ENCODE measurements at regions not wholly inside any gene's neighbourhood (a gene's known extent, or its start where the extent isn't known, plus 50 kb on each side); places are given as distances from the start of the nearest gene placed in this dataset.

DNA sequence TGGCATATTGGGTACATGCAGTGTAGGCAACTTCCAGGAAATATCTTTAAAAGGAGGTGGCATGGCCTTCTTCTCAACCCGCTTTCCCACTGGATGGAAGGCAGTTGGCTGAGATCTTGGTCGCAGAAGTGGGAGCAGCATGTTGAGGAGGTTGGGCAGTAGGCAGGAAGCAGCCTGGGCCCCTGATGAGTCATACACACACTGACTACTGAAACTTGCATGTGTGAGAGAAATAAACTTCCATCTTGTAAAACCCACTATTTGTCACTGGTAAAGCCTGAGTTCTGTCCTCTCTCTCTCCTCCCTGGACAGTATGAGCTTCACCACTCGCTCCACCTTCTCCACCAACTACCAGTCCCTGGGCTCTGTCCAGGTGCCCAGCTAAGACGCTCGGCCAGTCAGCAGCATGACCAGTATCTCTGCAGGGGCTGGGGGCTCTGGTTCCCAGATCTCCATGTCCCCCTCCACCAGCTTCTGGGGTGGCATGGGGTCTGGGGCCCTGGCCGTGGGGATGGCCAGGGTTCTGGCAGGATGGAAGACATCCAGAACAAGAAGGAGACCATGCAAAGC lies 233.8 kb upstream of the SPRED2 start:
- Histone ChIP-seq H3K9me3 (peaks cover 12% of the 10 kb centered on the region), H3K4me3 (no peak overlapping the region), H3K36me3 (no peaks in the 10 kb centered on the region), H3K27me3 (no peaks in the 10 kb centered on the region), H3K4me1 (peaks cover 4% of the 10 kb centered on the region), H3K27ac (no peak overlapping the region)
- no peak for DNase-seq (ENCODE audit: low spot score in 2 of 2)
- 98% methylated on average over 6 of the region's 6 CpGs for WGBS
- TF ChIP-seq EP300 (IDR thresholded peaks at IDR 0.05), result no peak
- no peak for TF ChIP-seq POLR2A (IDR thresholded peaks at IDR 0.05)
- TF ChIP-seq POLR2AphosphoS5 (IDR thresholded peaks at IDR 0.05), result no peak
- TF ChIP-seq, protein P1, sequence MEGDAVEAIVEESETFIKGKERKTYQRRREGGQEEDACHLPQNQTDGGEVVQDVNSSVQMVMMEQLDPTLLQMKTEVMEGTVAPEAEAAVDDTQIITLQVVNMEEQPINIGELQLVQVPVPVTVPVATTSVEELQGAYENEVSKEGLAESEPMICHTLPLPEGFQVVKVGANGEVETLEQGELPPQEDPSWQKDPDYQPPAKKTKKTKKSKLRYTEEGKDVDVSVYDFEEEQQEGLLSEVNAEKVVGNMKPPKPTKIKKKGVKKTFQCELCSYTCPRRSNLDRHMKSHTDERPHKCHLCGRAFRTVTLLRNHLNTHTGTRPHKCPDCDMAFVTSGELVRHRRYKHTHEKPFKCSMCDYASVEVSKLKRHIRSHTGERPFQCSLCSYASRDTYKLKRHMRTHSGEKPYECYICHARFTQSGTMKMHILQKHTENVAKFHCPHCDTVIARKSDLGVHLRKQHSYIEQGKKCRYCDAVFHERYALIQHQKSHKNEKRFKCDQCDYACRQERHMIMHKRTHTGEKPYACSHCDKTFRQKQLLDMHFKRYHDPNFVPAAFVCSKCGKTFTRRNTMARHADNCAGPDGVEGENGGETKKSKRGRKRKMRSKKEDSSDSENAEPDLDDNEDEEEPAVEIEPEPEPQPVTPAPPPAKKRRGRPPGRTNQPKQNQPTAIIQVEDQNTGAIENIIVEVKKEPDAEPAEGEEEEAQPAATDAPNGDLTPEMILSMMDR (IDR thresholded peaks at IDR 0.05), result no peak

DNA sequence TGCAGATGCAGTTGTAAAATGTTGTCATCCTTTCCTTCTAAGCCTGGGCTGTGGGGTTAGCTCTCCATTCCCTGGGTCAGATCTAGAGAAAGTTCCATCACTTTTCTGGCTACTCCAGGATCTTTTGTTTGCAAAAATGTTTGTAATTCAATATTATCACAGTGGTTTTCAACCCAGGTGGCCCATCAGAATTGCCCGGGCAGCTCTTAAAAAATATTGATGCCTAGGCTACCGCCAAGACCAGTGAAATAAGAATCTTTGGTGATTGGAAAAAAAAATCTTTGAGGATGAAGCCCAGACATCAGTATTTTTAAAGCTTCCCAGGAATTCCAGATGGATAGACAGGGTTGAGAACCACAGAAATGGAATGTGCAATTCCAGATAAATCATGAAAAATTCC lies 232.5 kb upstream of the SPRED2 start:
- Histone ChIP-seq H3K9me3 (peaks cover 12% of the 10 kb centered on the region), H3K4me1 (peaks cover 4% of the 10 kb centered on the region), H3K4me3 (no peak overlapping the region), H3K27ac (no peak overlapping the region), H3K27me3 (no peaks in the 10 kb centered on the region), H3K36me3 (no peaks in the 10 kb centered on the region)
- no peak for DNase-seq (ENCODE audit: low spot score in 2 of 2)
- TF ChIP-seq, protein P1 (IDR thresholded peaks at IDR 0.05), result no peak
- TF ChIP-seq POLR2A (IDR thresholded peaks at IDR 0.05), result no peak
- TF ChIP-seq EP300 (IDR thresholded peaks at IDR 0.05), result no peak
- no peak for TF ChIP-seq POLR2AphosphoS5 (IDR thresholded peaks at IDR 0.05)
- 98% methylated on average over 2 of the region's 2 CpGs for WGBS

DNA sequence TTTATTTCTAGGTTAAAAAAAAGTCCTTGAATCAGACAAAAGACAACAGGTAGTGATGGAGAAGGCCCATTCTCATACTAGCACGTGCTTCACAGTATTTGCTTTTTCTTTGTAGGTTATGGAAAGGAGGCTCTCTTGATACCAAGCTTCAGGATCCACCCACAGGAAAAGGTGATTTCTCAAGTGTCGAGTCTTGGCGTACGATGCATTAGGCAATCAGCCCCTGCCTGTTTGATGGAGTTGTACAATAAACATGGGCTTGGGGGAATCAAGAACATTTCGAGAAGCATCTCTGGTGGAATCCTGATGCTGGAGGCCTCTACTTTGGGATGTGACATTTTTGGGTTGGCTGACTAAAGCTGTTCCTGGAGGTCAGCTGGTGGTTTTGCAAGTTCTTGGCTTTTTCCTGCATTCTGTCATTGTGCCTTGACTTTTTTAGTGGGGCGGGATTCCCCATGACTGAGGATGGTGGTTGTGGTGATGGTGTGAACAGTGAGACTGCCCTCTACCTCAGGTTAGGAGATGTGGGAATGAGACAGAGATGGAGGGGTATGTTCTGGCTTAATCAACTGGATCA lies 231.5 kb upstream of the SPRED2 start:
- peaks cover 8% of the 10 kb centered on the region for H3K9me3 ChIP-seq
- H3K4me3 ChIP-seq, result no peak overlapping the region
- H3K27ac ChIP-seq, result no peak overlapping the region
- DNase-seq (ENCODE audit: low spot score in 2 of 2), result no peak
- TF ChIP-seq POLR2AphosphoS5 (IDR thresholded peaks at IDR 0.05), result no peak
- TF ChIP-seq POLR2A (IDR thresholded peaks at IDR 0.05), result no peak
- no peak for TF ChIP-seq EP300 (IDR thresholded peaks at IDR 0.05)
- TF ChIP-seq, protein P1 (IDR thresholded peaks at IDR 0.05), result no peak
- WGBS, result 84% methylated on average over 6 of the region's 6 CpGs
- no peaks in the 10 kb centered on the region for H3K27me3 ChIP-seq
- peaks cover 4% of the 10 kb centered on the region for H3K4me1 ChIP-seq
- no peaks in the 10 kb centered on the region for H3K36me3 ChIP-seq

DNA sequence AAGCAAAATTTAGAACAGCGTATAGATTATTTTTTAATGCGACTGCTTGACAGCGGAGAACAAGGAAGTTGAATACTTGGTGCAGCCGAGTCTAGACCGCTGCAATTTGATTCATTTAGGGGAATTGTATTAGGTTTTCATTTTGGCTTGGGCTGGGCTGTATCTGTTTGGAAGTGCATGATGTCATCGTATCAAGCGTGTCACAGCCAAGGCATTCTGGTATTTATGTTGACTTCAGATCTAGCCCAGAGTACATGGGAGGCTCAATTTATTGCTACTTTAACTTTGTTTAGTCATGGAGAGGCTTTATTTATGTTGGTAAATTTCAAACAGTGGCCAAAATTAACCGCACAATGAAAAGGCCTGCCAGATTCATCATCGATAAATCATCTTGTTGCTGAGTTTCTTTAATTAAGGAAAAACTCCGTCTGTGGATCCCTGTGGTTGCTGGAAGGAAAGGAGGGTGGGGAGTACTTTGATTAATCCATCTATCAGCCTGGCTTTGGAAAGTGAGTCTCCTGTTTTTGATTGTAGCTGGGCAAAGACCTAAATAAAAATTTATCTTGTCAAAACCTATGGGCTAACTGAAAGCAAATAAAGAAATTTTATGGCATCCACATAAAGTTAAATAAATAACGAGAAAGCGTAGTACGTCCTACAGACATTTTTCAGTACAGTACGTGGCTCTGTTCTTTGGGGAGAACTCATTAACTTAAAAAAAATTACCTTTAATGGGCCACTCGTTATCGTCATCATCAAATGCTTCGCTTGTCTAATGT lies 230.4 kb upstream of the SPRED2 start:
- TF ChIP-seq POLR2A (IDR thresholded peaks at IDR 0.05) (no peak), POLR2AphosphoS5 (IDR thresholded peaks at IDR 0.05) (no peak), EP300 (IDR thresholded peaks at IDR 0.05) (no peak)
- TF ChIP-seq, protein P1 (IDR thresholded peaks at IDR 0.05), result no peak
- Histone ChIP-seq H3K9me3 (no peaks in the 10 kb centered on the region), H3K27me3 (no peaks in the 10 kb centered on the region), H3K27ac (no peak overlapping the region), H3K4me3 (no peak overlapping the region), H3K4me1 (peaks cover 4% of the 10 kb centered on the region), H3K36me3 (no peaks in the 10 kb centered on the region)
- 48% methylated on average over 17 of the region's 17 CpGs for WGBS
- DNase-seq (ENCODE audit: low spot score in 2 of 2), result no peak

DNA sequence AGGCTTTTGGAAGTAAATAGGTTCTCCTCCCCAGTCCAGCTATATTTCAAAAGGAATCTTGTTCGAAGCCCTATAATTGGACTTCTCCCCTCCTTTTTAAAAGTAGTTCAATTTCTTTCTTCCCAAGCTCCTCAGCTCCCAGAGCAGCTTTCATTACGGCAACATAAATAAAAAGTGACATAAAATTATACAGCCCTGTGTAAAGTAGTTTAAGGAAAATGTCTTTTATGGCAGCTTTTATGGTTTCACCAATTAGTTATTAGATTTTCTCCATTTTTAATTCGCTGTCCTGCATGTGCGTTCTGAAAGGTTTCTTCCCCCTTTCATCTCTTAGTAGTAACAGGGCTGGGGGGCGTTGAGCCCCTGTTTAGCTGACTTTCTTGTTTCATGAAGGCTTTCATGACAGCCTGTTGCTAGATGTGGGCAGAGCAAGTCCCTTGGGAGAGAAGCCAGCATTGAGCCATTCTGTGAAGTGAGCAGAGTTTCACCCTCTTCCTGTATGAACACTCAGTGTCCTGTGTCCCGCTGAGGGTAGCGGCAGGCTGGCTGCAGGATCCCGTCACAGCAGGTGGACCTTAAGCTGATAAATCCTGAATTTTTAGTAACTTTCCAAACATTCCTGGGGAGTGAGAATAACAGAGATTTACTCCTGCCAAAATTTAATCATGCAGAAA lies 229.7 kb upstream of the SPRED2 start:
- no peaks in the 10 kb centered on the region for H3K9me3 ChIP-seq
- no peaks in the 10 kb centered on the region for H3K36me3 ChIP-seq
- H3K27me3 ChIP-seq, result no peaks in the 10 kb centered on the region
- TF ChIP-seq EP300 (IDR thresholded peaks at IDR 0.05) (no peak), POLR2A (IDR thresholded peaks at IDR 0.05) (no peak), POLR2AphosphoS5 (IDR thresholded peaks at IDR 0.05) (no peak)
- TF ChIP-seq, protein P1 (IDR thresholded peaks at IDR 0.05), result no peak
- no peak overlapping the region for H3K4me3 ChIP-seq
- no peak for DNase-seq (ENCODE audit: low spot score in 2 of 2)
- H3K27ac ChIP-seq, result no peak overlapping the region
- 67% methylated on average over 8 of the region's 8 CpGs for WGBS
- H3K4me1 ChIP-seq, result peaks cover 4% of the 10 kb centered on the region

All from suprapubic skin (tissue), 4 donors.